Neuronal stem cell (in vitro differentiated cells): ENCODE measurements at regions not wholly inside any gene's neighbourhood (a gene's known extent, or its start where the extent isn't known, plus 50 kb on each side); places are given as distances from the start of the nearest gene placed in this dataset.

ENCODE experiments used
- DNase-seq: peaks from one replicate; pipeline ENCODE4 v3.0.0-alpha.2; 2013; ENCODE audit warnings: low spot score
- H2AFZ ChIP-seq: one replicate; pipeline ENCODE4 v1.6.1; 2013; ENCODE audit warnings: mild to moderate bottlenecking, low read length, inconsistent platforms
- H2AK5ac ChIP-seq: 2 replicates; pipeline ENCODE4 v1.6.1; 2013; ENCODE audit warnings: low read depth, mild to moderate bottlenecking, inconsistent platforms, low read length, moderate library complexity, mixed read lengths
- H2BK120ac ChIP-seq: 2 replicates; pipeline ENCODE4 v1.6.1; 2013; ENCODE audit warnings: low read depth, mild to moderate bottlenecking, inconsistent platforms, low read length, moderate library complexity, mixed read lengths
- H2BK12ac ChIP-seq: one replicate; pipeline ENCODE4 v1.6.1; 2013; ENCODE audit warnings: low read length, inconsistent platforms
- H2BK15ac ChIP-seq: 2 replicates; pipeline ENCODE4 v1.6.1; 2013; ENCODE audit warnings: mild to moderate bottlenecking, low read length, inconsistent platforms, mixed read lengths
- H2BK5ac ChIP-seq: one replicate; pipeline ENCODE4 v1.6.1; 2013; ENCODE audit warnings: inconsistent platforms, mild to moderate bottlenecking, low read length, moderate library complexity
- H3K14ac ChIP-seq: one replicate; pipeline ENCODE4 v1.6.1; 2013; ENCODE audit warnings: low read length, inconsistent platforms
- H3K18ac ChIP-seq: 2 replicates; pipeline ENCODE4 v1.6.1; 2013; ENCODE audit warnings: low read length, inconsistent platforms
- H3K23ac ChIP-seq: 2 replicates; pipeline ENCODE4 v1.6.1; 2013; ENCODE audit warnings: low read depth, mild to moderate bottlenecking, mixed read lengths, low read length, inconsistent platforms; ENCODE audit not compliant: poor library complexity
- H3K27ac ChIP-seq: replicated peaks from 3 replicates; pipeline ENCODE4 v1.5.1; 2013; ENCODE audit warnings: low read length, inconsistent platforms
- H3K27me3 ChIP-seq, 3 experiments: 2 replicates each; pipeline ENCODE4 v1.6.1; 2013; ENCODE audit warnings: low read length in 3 of 3, mild to moderate bottlenecking in 2 of 3, inconsistent platforms in 1 of 3, low read depth in 1 of 3, mixed read lengths in 1 of 3, moderate library complexity in 1 of 3; ENCODE audit not compliant: control insufficient read depth in 3 of 3, insufficient read depth in 3 of 3
- H3K36me3 ChIP-seq, 2 donors: replicated peaks in 1 of 2; 2 replicates each; pipeline ENCODE4 v1.6.1; 2013; ENCODE audit warnings: low read length in 2 of 2; ENCODE audit not compliant: control insufficient read depth in 2 of 2, insufficient read depth in 2 of 2
- H3K4ac ChIP-seq: 2 replicates; pipeline ENCODE4 v1.6.1; 2013; ENCODE audit warnings: inconsistent platforms, mild to moderate bottlenecking, low read length, moderate library complexity
- H3K4me1 ChIP-seq, 2 donors: 1 replicate in 1 of 2; 2 replicates in 1 of 2; pipeline ENCODE4 v1.6.1; 2013; ENCODE audit warnings: low read length in 2 of 2, low read depth in 1 of 2; ENCODE audit not compliant: control insufficient read depth in 2 of 2, insufficient read depth in 1 of 2
- H3K4me2 ChIP-seq: one replicate; pipeline ENCODE4 v1.6.1; 2013; ENCODE audit warnings: mild to moderate bottlenecking, low read length, inconsistent platforms; ENCODE audit not compliant: insufficient read depth, poor library complexity, severe bottlenecking
- H3K4me3 ChIP-seq, 2 donors: 2 replicates each; pipeline ENCODE4 v1.5.1; 2013; ENCODE audit warnings: low read length in 2 of 2, mild to moderate bottlenecking in 2 of 2, inconsistent platforms in 1 of 2, moderate library complexity in 1 of 2
- H3K79me1 ChIP-seq: one replicate; pipeline ENCODE4 v1.6.1; 2013; ENCODE audit warnings: low read depth, mild to moderate bottlenecking, inconsistent platforms, low read length, moderate library complexity
- H3K9ac ChIP-seq: one replicate; pipeline ENCODE4 v1.6.1; 2013; ENCODE audit warnings: mild to moderate bottlenecking, low read depth, low read length, inconsistent platforms; ENCODE audit not compliant: poor library complexity
- H3K9me3 ChIP-seq, 2 donors: replicated peaks in 1 of 2; 2 replicates each; pipeline versions ENCODE3 to v1.6.1; 2013; ENCODE audit warnings: low read length in 2 of 2, mild to moderate bottlenecking in 2 of 2, inconsistent platforms in 1 of 2, low read depth in 1 of 2, mixed read lengths in 1 of 2, moderate library complexity in 1 of 2; ENCODE audit not compliant: control insufficient read depth in 2 of 2, insufficient read depth in 1 of 2
- H4K8ac ChIP-seq: one replicate; pipeline ENCODE4 v1.6.1; 2013; ENCODE audit warnings: low read depth, mild to moderate bottlenecking, inconsistent platforms, low read length, moderate library complexity
- H4K91ac ChIP-seq: one replicate; pipeline ENCODE4 v1.6.1; 2013; ENCODE audit warnings: low read length, low read depth, mild to moderate bottlenecking, inconsistent platforms; ENCODE audit not compliant: poor library complexity
- WGBS, 2 donors: extraction: QIAGEN DNeasy Blood & Tissue Kit; methylation state at CpG; one replicate each; pipeline ENCODE4 v1.1.7; 2013; ENCODE audit warnings: missing lambda C conversion rate in 2 of 2, mixed read lengths in 1 of 2; ENCODE audit not compliant: insufficient read length in 2 of 2, insufficient replicate concordance in 1 of 2; ENCODE audit errors: extremely low coverage in 2 of 2; 5-methylcytosine and 5-hydroxymethylcytosine counted together

DNA sequence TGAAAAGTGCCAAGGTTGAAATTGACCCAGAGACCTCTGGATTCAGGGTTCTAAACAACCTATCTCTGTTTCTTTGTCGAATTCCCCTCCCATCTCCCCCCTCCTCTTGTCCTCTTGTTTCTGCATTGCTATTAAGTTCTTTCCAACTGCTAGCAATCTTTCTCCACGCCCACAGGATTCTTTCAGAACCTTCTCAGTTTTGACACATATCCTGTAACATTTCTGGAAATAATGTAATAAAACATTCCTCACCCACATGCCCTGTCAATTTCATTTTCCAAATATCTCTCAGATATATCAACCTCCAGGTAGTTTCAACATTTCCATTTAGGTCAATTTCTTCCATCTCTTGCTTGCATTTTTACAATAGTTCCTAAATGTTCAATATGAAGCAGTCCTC is 1105.9 kb downstream of the ARAP2 start:
- no peak overlapping the region for H4K8ac ChIP-seq
- no peak overlapping the region for H2AFZ ChIP-seq
- no peak overlapping the region for H2BK12ac ChIP-seq
- H3K9ac ChIP-seq: no peak overlapping the region
- H3K14ac ChIP-seq: no peak overlapping the region
- no peak overlapping the region for H3K18ac ChIP-seq
- no peak overlapping the region for H3K23ac ChIP-seq
- no peak overlapping the region for H2BK120ac ChIP-seq
- H2AK5ac ChIP-seq: no peak overlapping the region
- no peaks in the 10 kb centered on the region for H3K4me1 ChIP-seq
- WGBS, 2 donors: no CpG with 5 or more reads among the region's 2 CpGs
- H3K27ac ChIP-seq: no peak overlapping the region
- no peak overlapping the region for H3K4ac ChIP-seq
- H3K79me1 ChIP-seq: no peaks in the 10 kb centered on the region
- no peaks in the 10 kb centered on the region for H3K36me3 ChIP-seq
- H3K4me2 ChIP-seq: no peak overlapping the region
- H3K4me3 ChIP-seq: no peak overlapping the region
- no peak overlapping the region for H2BK5ac ChIP-seq
- no peak overlapping the region for H2BK15ac ChIP-seq
- DNase-seq: no peak
- no peak overlapping the region for H4K91ac ChIP-seq
- no peaks in the 10 kb centered on the region for H3K9me3 ChIP-seq
- H3K27me3 ChIP-seq: no peaks in the 10 kb centered on the region

DNA sequence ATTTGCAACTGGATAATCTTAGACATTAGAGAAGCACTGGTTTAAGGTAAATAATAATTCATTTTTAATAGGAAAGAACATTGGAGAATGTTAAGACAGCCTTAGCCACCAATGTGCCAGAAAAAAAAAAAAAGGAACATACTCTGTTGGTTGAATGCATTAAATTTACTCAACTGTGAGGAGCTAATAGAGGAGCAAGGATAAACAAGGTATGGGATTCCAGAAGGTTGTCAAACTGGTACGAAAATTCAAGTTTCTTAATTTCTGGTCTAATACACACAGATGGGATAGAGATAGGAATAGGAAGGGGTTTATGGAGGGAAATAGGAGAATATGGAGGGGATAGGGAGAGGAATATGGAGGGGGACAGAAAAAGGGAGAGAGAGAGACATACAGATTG is 1096.6 kb downstream of the ARAP2 start:
- Histone ChIP-seq H2AFZ (no peak overlapping the region), H3K23ac (no peak overlapping the region), H3K14ac (no peak overlapping the region), H3K9ac (no peak overlapping the region), H4K8ac (no peak overlapping the region), H3K18ac (no peak overlapping the region), H3K36me3 (no peaks in the 10 kb centered on the region), H3K27ac (no peak overlapping the region), H3K4me1 (no peaks in the 10 kb centered on the region), H3K9me3 (peaks cover 0 to 3% of the 10 kb centered on the region in 2 donors), H3K27me3 (no peaks in the 10 kb centered on the region), H2BK120ac (no peak overlapping the region), H2BK15ac (no peak overlapping the region), H3K4ac (no peak overlapping the region), H4K91ac (no peak overlapping the region), H3K4me3 (no peak overlapping the region), H2BK5ac (no peak overlapping the region), H3K4me2 (no peak overlapping the region), H2BK12ac (no peak overlapping the region), H3K79me1 (no peaks in the 10 kb centered on the region), H2AK5ac (no peak overlapping the region)
- WGBS, 2 donors: no CpG with 5 or more reads among the region's 1 CpG
- no peak for DNase-seq

DNA sequence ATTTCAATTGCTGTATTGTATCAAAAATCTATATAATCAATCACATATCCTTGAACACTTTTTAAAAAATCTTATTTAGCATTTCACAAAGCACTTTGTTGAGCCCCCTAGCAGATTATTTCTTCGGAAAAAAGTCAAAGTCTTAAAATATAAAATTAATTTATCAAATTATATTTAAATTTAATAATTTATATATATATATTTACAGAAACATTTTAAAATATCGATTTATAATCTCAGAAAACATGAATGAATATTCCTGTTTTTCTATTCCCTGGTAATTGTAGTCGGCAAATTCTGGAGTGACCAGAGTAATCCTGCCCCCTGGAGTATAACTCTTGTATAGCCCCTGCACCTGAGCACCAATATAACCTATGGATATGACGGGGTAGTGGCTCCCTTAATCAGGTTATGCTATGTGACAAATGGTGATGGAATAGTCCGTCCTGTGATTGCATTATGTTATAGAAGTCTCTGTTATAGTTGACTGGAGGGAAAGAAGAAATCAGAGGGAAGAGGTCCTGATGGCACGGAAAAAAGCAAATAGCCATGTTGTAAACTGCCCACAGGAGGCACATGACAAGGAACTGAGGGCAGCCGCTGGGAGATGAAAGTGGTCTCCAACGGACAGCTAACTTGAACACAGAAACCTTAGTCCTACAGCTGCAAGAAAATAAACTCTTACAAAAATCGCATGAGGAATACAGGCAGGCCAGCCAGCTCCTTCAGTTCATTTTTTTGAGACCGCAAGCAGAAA is 1092.3 kb downstream of the ARAP2 start:
- Histone ChIP-seq H3K18ac (no peak overlapping the region), H2BK120ac (no peak overlapping the region), H3K23ac (no peak overlapping the region), H3K27me3 (no peaks in the 10 kb centered on the region), H3K27ac (no peak overlapping the region), H4K8ac (no peak overlapping the region), H4K91ac (no peak overlapping the region), H3K4me1 (no peaks in the 10 kb centered on the region), H2AFZ (no peak overlapping the region), H3K4me2 (no peak overlapping the region), H2BK15ac (no peak overlapping the region), H2BK5ac (no peak overlapping the region), H3K4me3 (no peak overlapping the region), H3K36me3 (no peaks in the 10 kb centered on the region), H3K14ac (no peak overlapping the region), H3K9ac (no peak overlapping the region), H2AK5ac (no peak overlapping the region), H3K79me1 (no peaks in the 10 kb centered on the region), H3K9me3 (no peaks in the 10 kb centered on the region), H2BK12ac (no peak overlapping the region), H3K4ac (no peak overlapping the region)
- no peak for DNase-seq
- WGBS, 2 donors: no CpG with 5 or more reads among the region's 10 CpGs

DNA sequence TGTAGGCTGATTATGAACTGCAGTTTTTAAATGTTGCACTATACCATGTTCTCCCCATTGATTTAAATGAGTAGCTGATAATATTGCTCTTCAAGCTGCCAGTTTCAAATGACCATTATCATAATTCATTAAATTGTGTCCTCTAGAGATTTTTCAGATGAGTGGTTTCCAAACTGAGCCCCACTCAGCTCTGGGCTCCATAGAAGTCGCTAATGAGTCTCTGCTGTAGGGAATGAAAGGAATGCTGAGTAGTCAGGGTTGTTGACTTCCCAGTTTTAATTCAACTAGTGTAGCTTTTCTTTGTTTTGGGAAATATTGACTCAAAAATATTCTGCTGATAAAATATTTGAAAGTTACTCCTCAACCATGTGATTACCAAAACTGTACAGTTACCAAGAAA is 1081.1 kb downstream of the ARAP2 start:
- no peaks in the 10 kb centered on the region for H3K79me1 ChIP-seq
- no peak overlapping the region for H3K4me3 ChIP-seq
- H3K4me2 ChIP-seq: no peak overlapping the region
- no peak overlapping the region for H2BK12ac ChIP-seq
- no peak overlapping the region for H2AK5ac ChIP-seq
- H3K36me3 ChIP-seq: no peaks in the 10 kb centered on the region
- peaks cover 0 to 1% of the 10 kb centered on the region in 2 donors for H3K4me1 ChIP-seq
- no peaks in the 10 kb centered on the region for H3K27me3 ChIP-seq
- H3K18ac ChIP-seq: no peak overlapping the region
- no peak overlapping the region for H3K14ac ChIP-seq
- no peak overlapping the region for H4K91ac ChIP-seq
- DNase-seq: no peak
- no peak overlapping the region for H3K9ac ChIP-seq
- no peak overlapping the region for H3K27ac ChIP-seq
- H3K4ac ChIP-seq: no peak overlapping the region
- H4K8ac ChIP-seq: no peak overlapping the region
- no peaks in the 10 kb centered on the region for H3K9me3 ChIP-seq
- WGBS, 2 donors: no CpG with 5 or more reads among the region's 1 CpG
- no peak overlapping the region for H2AFZ ChIP-seq
- no peak overlapping the region for H2BK15ac ChIP-seq
- no peak overlapping the region for H2BK5ac ChIP-seq
- no peak overlapping the region for H2BK120ac ChIP-seq
- H3K23ac ChIP-seq: no peak overlapping the region
